ENCODE measurements at regions not wholly inside any gene's neighbourhood (a gene's known extent, or its start where the extent isn't known, plus 50 kb on each side); places are given as distances from the start of the nearest gene placed in this dataset.
"Not testable (repeated sequence)": the region's sequence is repeated elsewhere in the genome, so short reads cannot be mapped to it uniquely, and the experiment has no call there.

DNA sequence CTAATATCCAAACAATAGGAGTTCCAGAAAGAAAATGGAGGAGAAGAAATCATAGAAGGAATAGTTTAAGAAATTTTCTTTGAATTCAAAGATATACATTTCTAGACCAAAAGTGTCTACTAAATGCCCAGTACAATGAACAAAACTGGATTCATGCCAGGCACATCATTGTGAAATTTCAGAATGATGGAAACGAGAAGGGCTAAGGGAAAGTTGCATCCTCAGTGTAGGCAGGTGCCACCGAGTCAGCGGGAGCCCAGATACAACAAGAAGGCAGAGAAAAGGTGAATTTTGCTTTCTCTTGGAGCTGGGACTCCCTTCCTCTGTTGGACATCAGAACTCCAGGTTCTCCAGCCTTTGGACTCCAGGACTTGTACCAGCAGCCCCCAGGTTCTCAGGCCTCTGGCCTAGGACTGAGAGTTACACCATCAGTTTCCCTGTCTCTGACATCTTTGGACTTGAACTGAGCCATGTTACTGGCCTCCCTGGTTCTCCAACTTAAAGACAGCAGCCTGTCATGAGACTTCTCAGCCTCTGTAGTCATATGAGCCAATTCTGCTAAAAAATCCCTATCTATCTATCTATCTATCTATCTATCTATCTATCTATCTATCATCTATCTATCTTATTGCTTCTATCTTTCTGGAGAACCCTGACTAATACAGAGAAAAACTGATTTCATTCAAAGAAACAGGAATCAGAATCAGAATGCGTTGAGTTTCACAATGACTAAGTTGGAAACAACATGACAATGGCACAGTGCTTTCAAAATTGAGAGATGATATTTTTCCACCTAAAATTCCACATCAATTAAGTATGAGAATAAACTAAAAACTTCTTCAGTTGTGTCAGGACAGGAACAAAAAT is 207.7 kb downstream of the FAM43A start:
- POLR2A ChIA-PET, result no interaction called here
- DNase-seq, result no peak
- Mint-ChIP-seq H3K36me3 (peaks cover 0 to 16% (median 0%) of the 10 kb centered on the region in 3 donors), H3K27me3 (peaks cover 0 to 7% (median 1%) of the 10 kb centered on the region in 5 donors), H3K27ac (no peak overlapping the region), H3K4me1 (no peaks in the 10 kb centered on the region), H3K4me3 (no peak overlapping the region), H3K9me3 (peaks cover 11 to 47% (median 26%) of the 10 kb centered on the region in 9 donors)
- ATAC-seq, result no peak

DNA sequence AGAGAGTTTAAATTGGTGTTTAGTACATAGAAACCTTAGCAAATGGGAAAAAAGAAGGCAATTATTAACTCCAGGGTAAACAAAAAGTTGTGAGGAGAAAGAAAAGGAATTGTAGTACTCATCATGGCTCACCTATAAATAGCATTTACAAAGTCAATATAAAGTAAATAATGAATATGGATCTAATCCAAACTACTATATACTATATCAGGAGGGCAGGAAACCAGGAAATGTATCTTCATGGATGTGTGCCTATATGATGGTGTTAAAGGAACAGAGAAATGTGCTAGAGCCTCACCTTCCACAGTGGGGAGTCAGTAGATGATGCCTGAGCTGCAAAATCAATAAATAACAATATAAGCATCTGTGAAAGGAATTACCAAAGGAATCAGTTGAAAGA is 208.9 kb downstream of the FAM43A start:
- POLR2A ChIA-PET, result no interaction called here
- ATAC-seq (no peak), DNase-seq (no peak)
- no peak overlapping the region for H3K4me3 Mint-ChIP-seq
- H3K4me1 Mint-ChIP-seq, result no peaks in the 10 kb centered on the region
- H3K27me3 Mint-ChIP-seq, result peaks cover 1 to 19% (median 6%) of the 10 kb centered on the region in 5 donors
- peaks cover 14 to 59% (median 32%) of the 10 kb centered on the region in 9 donors for H3K9me3 Mint-ChIP-seq
- H3K27ac Mint-ChIP-seq, result no peak overlapping the region
- peaks cover 0 to 26% (median 5%) of the 10 kb centered on the region in 3 donors for H3K36me3 Mint-ChIP-seq

DNA sequence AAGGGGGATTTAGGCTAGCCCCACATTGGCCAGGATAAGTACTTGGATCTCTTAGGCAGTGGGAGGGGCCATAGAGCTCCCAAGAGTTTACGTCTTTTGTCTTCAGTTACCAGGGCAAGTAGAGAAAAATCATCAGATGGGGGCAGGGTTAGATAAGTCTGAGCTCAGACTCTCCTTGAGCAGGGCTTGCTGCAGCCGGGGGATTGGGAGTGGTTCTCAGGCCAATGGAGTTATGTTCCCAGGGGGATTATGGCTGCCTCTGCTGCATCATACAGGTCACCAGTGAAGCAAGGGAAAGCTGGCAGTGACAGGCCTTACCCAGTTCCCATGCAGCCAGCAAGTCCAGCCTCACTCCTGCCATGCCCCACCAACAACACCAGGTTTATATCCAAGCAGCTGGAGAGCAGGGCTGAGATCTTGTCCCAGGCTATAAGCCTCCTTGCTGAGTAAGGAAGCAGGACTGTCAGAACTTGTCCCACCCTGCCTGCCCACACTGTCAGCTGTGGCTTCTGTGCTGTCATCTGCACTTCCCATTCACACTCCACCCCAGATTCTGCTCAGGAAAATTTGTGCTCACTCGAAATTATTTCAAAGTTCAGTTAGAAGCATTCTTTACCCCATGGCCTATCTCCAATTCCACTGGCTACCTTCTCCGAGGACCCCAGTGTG is 215.3 kb downstream of the FAM43A start:
- DNase-seq (no peak), ATAC-seq (no peak)
- POLR2A ChIA-PET, result no interaction called here
- peaks cover 3 to 67% (median 26%) of the 10 kb centered on the region in 9 donors for H3K9me3 Mint-ChIP-seq
- H3K36me3 Mint-ChIP-seq, result peaks cover 5 to 32% (median 14%) of the 10 kb centered on the region in 3 donors
- peaks cover 0 to 4% (median 0%) of the 10 kb centered on the region in 4 donors for H3K4me1 Mint-ChIP-seq
- peaks cover 15 to 54% (median 20%) of the 10 kb centered on the region in 5 donors for H3K27me3 Mint-ChIP-seq
- no peak overlapping the region for H3K4me3 Mint-ChIP-seq
- H3K27ac Mint-ChIP-seq, result no peak overlapping the region

DNA sequence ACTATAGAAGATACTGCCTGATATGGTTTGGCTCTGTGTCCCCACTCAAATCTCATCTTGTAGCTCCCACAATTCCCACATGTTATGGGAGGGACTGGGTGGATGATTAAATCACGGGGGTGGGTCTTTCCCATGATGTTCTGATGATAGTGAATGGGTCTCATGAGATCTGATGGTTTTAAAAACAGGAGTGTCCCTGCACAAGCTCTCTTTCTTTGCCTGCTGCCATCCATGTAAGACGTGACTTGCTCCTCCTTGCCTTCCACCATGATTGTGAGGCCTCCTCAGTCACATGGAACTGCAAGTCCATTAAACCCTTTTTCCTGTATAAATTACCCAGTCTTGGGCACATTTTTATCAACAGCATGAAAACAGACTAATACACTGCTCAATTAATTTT is 217.8 kb downstream of the FAM43A start:
- H3K4me3 Mint-ChIP-seq, POLR2A ChIA-PET: not testable (repeated sequence)
- H3K9me3 Mint-ChIP-seq, result peaks cover 3 to 56% (median 23%) of the 10 kb centered on the region in 9 donors

DNA sequence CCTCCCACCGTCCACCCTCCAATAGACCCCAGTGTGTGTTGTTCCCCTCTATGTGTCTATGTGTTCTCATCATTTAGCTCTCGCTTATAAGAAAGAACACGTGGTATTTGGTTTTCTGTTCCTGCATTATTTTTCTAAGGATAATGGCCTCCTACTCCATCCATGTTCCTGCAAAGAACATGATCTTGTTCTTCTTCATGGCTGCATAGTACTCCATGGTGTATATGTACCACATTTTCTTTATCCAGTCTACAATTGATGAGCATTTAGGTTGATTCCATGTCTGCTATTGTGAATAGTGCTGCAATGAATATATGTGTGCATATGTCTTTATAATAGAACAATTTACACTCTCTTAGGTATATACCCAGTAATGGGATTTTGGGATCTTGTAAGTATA is 219.3 kb downstream of the FAM43A start:
- H3K27me3 Mint-ChIP-seq, result peaks cover 12 to 30% (median 17%) of the 10 kb centered on the region in 5 donors
- not testable (repeated sequence) for ATAC-seq

More for the DNA sequence above, 217.8 kb downstream of the FAM43A start:
- Mint-ChIP-seq H3K36me3 (peaks cover 5 to 32% (median 14%) of the 10 kb centered on the region in 3 donors), H3K27me3 (peaks cover 15 to 45% (median 23%) of the 10 kb centered on the region in 5 donors)
- ATAC-seq, DNase-seq, H3K27ac Mint-ChIP-seq, H3K4me1 Mint-ChIP-seq: not testable (repeated sequence)

DNA sequence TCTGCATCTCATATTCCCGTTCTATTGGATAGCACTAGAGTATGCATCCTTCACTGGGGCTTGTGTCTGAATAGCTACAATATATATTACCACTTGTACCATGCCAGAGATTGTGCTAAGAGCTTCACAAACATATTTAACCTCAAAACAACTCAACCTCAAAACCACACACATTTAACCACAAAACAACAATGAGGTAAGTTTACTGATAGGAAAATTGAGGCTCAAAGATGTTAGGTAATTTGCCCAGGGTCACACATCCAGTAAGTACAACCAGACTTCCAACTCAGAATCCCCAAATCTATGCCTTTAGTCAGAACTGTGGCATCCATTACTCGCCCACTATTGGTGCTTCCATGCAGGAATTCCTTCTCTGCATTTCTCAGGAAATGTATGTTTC is 220.0 kb downstream of the FAM43A start:
- Mint-ChIP-seq H3K4me3 (no peak overlapping the region), H3K36me3 (peaks cover 2 to 11% (median 2%) of the 10 kb centered on the region in 3 donors), H3K27me3 (peaks cover 12 to 23% (median 17%) of the 10 kb centered on the region in 5 donors), H3K27ac (no peak overlapping the region), H3K4me1 (peaks cover 0 to 3% (median 0%) of the 10 kb centered on the region in 4 donors), H3K9me3 (peaks cover 0 to 34% (median 11%) of the 10 kb centered on the region in 9 donors)
- no peak for DNase-seq
- POLR2A ChIA-PET, result no interaction called here
- no peak for ATAC-seq

More for the DNA sequence above, 219.3 kb downstream of the FAM43A start:
- POLR2A ChIA-PET, H3K4me1 Mint-ChIP-seq, H3K4me3 Mint-ChIP-seq, H3K27ac Mint-ChIP-seq, DNase-seq: not testable (repeated sequence)
- H3K9me3 Mint-ChIP-seq, result peaks cover 0 to 41% (median 12%) of the 10 kb centered on the region in 9 donors
- H3K36me3 Mint-ChIP-seq, result peaks cover 2 to 18% (median 5%) of the 10 kb centered on the region in 3 donors

DNA sequence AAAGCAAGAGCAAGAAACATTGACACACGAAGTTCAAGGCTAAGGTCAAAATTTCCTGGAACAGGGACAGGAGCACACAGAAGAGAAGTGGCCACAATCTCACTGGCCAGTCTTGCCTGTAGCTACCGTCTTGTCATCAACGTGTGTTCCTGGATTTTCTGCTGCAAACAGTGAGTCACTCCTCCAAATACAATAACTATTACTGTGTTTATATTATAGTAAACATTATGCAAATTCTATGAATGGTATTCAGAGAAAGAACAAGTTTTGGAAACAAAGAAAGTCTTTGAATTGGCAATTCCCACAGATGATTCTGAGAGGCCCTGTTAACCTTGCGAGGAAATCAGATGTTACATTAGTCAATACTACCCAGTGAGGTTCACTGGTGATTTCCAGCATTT is 220.5 kb downstream of the FAM43A start:
- POLR2A ChIA-PET, result no interaction called here
- DNase-seq (no peak), ATAC-seq (no peak)
- H3K4me1 Mint-ChIP-seq, result no peaks in the 10 kb centered on the region
- H3K36me3 Mint-ChIP-seq, result peaks cover 2 to 10% (median 2%) of the 10 kb centered on the region in 3 donors
- peaks cover 0 to 28% (median 9%) of the 10 kb centered on the region in 9 donors for H3K9me3 Mint-ChIP-seq
- no peak overlapping the region for H3K27ac Mint-ChIP-seq
- peaks cover 12 to 18% (median 17%) of the 10 kb centered on the region in 5 donors for H3K27me3 Mint-ChIP-seq
- H3K4me3 Mint-ChIP-seq, result no peak overlapping the region

DNA sequence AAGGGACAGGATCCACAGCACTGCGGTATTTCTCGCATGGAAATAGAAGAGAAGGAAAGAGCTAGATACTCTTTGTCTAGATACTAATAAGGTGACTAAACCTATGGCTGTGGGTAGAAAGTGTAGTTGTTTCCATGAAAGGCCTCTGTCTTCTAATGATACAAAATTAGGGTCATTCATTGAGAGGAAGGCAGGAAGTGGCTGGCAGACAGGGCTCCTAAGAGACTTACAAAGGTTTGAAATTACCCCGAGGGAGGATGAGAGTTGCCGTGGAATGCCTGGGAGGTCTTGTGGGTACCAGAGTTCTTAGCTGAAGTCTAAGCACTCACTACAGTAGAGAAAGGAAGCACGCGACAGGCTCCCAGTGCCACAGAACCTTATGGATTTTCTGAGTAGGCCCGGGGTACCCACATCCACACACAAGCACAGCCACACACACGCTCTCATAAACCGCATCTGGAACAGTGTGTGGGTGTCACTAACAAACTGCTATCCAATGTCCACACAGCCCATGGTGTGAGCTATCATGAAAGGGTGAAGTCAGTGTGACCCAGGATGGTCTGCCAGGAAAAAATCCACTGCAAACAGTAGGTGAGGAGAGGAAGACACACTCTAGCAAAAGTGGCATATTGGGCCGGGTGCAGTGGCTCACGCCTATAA is 221.4 kb downstream of the FAM43A start:
- H3K4me1 Mint-ChIP-seq, result no peaks in the 10 kb centered on the region
- H3K27ac Mint-ChIP-seq, result peak overlapping the region in 1 of 10 donors; percentile 30
- DNase-seq (no peak), ATAC-seq (no peak)
- H3K4me3 Mint-ChIP-seq, result no peak overlapping the region
- peaks cover 2 to 7% (median 2%) of the 10 kb centered on the region in 3 donors for H3K36me3 Mint-ChIP-seq
- peaks cover 0 to 23% (median 9%) of the 10 kb centered on the region in 9 donors for H3K9me3 Mint-ChIP-seq
- H3K27me3 Mint-ChIP-seq, result peaks cover 9 to 15% (median 14%) of the 10 kb centered on the region in 5 donors
- POLR2A ChIA-PET, result no interaction called here

DNA sequence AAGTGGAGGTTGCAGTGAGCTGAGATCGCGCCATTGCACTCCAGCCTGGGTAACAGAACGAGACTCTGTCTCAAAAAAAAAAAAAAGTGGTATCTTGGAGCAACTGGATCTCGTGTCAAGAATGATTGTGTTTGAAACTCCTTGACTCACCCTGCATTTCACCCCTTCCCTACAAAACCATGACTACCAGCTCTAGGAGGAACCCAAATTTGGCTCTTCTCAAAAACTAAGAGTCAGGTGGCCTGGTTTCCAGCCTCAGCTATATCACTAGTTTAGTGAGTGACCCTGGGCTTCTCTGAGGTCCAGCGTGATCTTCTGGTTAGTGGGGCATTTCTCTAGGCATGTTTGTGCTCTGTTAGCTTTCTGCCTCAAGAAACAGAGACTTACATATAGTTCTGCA is 222.1 kb downstream of the FAM43A start:
- POLR2A ChIA-PET, result no interaction called here
- H3K4me1 Mint-ChIP-seq, result no peaks in the 10 kb centered on the region
- peaks cover 9 to 15% (median 14%) of the 10 kb centered on the region in 5 donors for H3K27me3 Mint-ChIP-seq
- no peak overlapping the region for H3K4me3 Mint-ChIP-seq
- no peak overlapping the region for H3K27ac Mint-ChIP-seq
- DNase-seq (no peak), ATAC-seq (no peak)
- peaks cover 0 to 23% (median 7%) of the 10 kb centered on the region in 9 donors for H3K9me3 Mint-ChIP-seq
- H3K36me3 Mint-ChIP-seq, result peaks cover 0 to 7% (median 2%) of the 10 kb centered on the region in 3 donors

DNA sequence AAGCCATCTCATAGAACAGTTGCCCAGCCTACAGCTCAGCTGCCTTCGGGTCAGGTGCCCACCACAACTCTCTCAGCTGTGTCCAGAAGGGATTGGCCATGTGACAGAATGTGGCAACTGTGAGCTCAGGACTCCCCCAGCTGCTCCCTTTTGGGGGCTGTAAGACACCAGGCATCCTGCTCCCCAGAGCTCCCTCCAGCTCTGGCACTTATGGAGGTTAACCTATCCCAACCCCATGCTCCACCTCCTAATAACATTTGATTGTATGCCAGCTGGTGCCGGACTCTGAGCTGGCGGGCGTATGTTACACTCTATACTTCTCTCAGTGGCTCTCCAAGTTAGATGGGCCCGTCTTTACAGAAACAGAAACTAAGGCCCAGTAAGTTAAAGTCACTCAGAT is 222.8 kb downstream of the FAM43A start:
- Mint-ChIP-seq H3K9me3 (peaks cover 0 to 20% (median 4%) of the 10 kb centered on the region in 9 donors), H3K4me3 (no peak overlapping the region), H3K36me3 (peaks cover 0 to 4% (median 1%) of the 10 kb centered on the region in 3 donors), H3K27ac (no peak overlapping the region), H3K27me3 (peaks cover 7 to 20% (median 20%) of the 10 kb centered on the region in 5 donors), H3K4me1 (no peaks in the 10 kb centered on the region)
- no peak for ATAC-seq
- no peak for DNase-seq
- POLR2A ChIA-PET, result no interaction called here

DNA sequence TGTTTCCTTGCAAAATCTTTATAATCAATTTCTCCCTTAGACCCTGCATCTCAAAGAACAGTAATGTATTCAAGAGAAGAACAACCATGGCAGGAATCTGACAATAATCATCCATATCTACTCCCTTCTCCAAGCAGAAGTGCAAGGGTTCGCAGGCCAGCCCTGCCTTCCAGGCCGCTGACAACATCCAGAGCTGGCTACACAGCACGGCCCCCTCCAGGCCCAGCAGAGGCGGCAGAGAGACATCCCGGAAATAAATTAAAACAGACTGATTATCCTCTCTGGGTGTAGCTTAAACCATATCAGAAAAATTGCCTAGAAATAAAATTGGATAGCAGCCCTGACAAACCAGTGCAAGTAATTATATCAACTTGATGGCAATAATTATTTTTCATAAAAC is 223.3 kb downstream of the FAM43A start:
- POLR2A ChIA-PET, result no interaction called here
- no peaks in the 10 kb centered on the region for H3K36me3 Mint-ChIP-seq
- H3K4me3 Mint-ChIP-seq, result no peak overlapping the region
- H3K9me3 Mint-ChIP-seq, result peaks cover 0 to 15% (median 0%) of the 10 kb centered on the region in 9 donors
- no peak overlapping the region for H3K27ac Mint-ChIP-seq
- peaks cover 7 to 22% (median 20%) of the 10 kb centered on the region in 5 donors for H3K27me3 Mint-ChIP-seq
- ATAC-seq (no peak), DNase-seq (no peak)
- H3K4me1 Mint-ChIP-seq, result no peaks in the 10 kb centered on the region

DNA sequence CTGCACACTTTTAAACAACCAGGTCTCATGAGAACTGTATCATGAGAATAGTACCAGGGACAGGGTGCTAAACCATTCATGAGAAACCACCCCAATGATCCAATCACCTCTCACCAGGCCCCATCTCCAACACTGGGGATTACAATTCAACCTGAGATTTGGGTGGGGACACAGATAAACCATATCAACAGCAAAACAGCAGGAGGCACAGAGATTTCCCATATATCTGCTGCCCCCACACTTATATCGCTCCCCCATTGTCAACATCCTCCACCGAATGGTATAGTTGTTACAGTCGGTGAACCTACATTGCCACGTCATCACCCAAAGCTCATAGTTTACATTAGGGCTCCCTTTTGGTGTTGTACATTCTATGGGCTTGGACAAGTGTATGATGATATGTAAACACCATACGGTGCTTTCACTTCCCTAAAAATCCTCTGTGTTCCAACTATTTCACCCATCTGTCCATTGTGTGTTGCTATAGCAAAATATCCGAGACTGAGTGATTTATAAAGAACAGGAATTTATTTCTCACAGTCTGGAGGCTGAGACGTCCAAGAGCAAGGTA is 224.8 kb downstream of the FAM43A start:
- no peaks in the 10 kb centered on the region for H3K36me3 Mint-ChIP-seq
- ATAC-seq (no peak), DNase-seq (no peak)
- no peaks in the 10 kb centered on the region for H3K4me1 Mint-ChIP-seq
- POLR2A ChIA-PET, result no interaction called here
- H3K4me3 Mint-ChIP-seq, result no peak overlapping the region
- H3K9me3 Mint-ChIP-seq, result peaks cover 0 to 2% (median 0%) of the 10 kb centered on the region in 9 donors
- peaks cover 5 to 22% (median 19%) of the 10 kb centered on the region in 5 donors for H3K27me3 Mint-ChIP-seq
- H3K27ac Mint-ChIP-seq, result no peak overlapping the region

All from naive thymus-derived CD8-positive, alpha-beta T cell (primary cell).